Osteoblast (primary cell): ENCODE measurements at regions not wholly inside any gene's neighbourhood (a gene's known extent, or its start where the extent isn't known, plus 50 kb on each side); places are given as distances from the start of the nearest gene placed in this dataset.

Experiments
- DNase-seq: peaks from one replicate; pipeline ENCODE4 v3.0.0; 2011; ENCODE audit warnings: low spot score, mixed read lengths; ENCODE audit not compliant: insufficient read length; ENCODE audit errors: missing footprints
- H2AFZ ChIP-seq: 2 replicates; pipeline ENCODE4 v1.6.0; 2011; ENCODE audit warnings: mild to moderate bottlenecking, low read length
- H3K27ac ChIP-seq: 2 replicates; pipeline ENCODE4 v1.5.1; 2011; ENCODE audit warnings: mild to moderate bottlenecking, low read depth, low read length, moderate library complexity
- H3K27me3 ChIP-seq: 2 replicates; pipeline ENCODE4 v1.6.0; 2012; ENCODE audit warnings: mild to moderate bottlenecking, control low read depth, inconsistent platforms, low read length, moderate library complexity; ENCODE audit not compliant: insufficient read depth
- H3K36me3 ChIP-seq: 2 replicates; pipeline ENCODE4 v1.5.1; 2011; ENCODE audit warnings: mild to moderate bottlenecking, low read length, control low read depth, moderate library complexity; ENCODE audit not compliant: insufficient read depth
- H3K4me1 ChIP-seq: 2 replicates; pipeline ENCODE4 v1.5.1; 2011; ENCODE audit warnings: mild to moderate bottlenecking, low read length, control low read depth, moderate library complexity; ENCODE audit not compliant: insufficient read depth
- H3K4me2 ChIP-seq: 2 replicates; pipeline ENCODE4 v1.6.0; 2011; ENCODE audit warnings: mild to moderate bottlenecking, low read length; ENCODE audit not compliant: insufficient read depth
- H3K4me3 ChIP-seq: fragments of 200-600 bp; sonication (generic); 3 replicates; pipeline ENCODE4 v1.5.1; 2012; ENCODE audit warnings: mild to moderate bottlenecking, low read length, inconsistent platforms; ENCODE audit not compliant: insufficient read depth
- H3K79me2 ChIP-seq: 2 replicates; pipeline ENCODE4 v1.6.0; 2012; ENCODE audit warnings: mild to moderate bottlenecking, low read length, control low read depth, inconsistent platforms; ENCODE audit not compliant: insufficient read depth
- H3K9me3 ChIP-seq: 2 replicates; pipeline ENCODE4 v1.5.1; 2011; ENCODE audit warnings: low read depth, low read length, control low read depth
- H4K20me1 ChIP-seq: 2 replicates; pipeline ENCODE4 v1.6.0; 2012; ENCODE audit warnings: mild to moderate bottlenecking, low read length, control low read depth; ENCODE audit not compliant: insufficient read depth
- CTCF ChIP-seq: IDR thresholded peaks from 2 replicates; pipeline ENCODE4 v1.5.1; 2011; ENCODE audit warnings: mild to moderate bottlenecking, low read depth, low read length, moderate library complexity; ENCODE audit errors: extremely low read depth

- no peak overlapping the region for H2AFZ ChIP-seq
- DNase-seq: no peak
- no peaks in the 10 kb centered on the region for H3K36me3 ChIP-seq
- no peaks in the 10 kb centered on the region for H3K4me1 ChIP-seq
- H3K4me2 ChIP-seq: no peak overlapping the region
- no peaks in the 10 kb centered on the region for H3K27me3 ChIP-seq
- TF ChIP-seq CTCF: no peak
- H3K79me2 ChIP-seq: no peaks in the 10 kb centered on the region
- H3K27ac ChIP-seq: no peak overlapping the region
- H3K9me3 ChIP-seq: no peaks in the 10 kb centered on the region
- no peaks in the 10 kb centered on the region for H4K20me1 ChIP-seq
- no peak overlapping the region for H3K4me3 ChIP-seq
Measured at GRCh38 chr9:80426992-80427391, 855.2 kb downstream of the TLE4 start.

GRCh38 chr9:80417211-80417773 is 845.5 kb downstream of the TLE4 start:
- Histone ChIP-seq H3K4me3 (no peak overlapping the region), H2AFZ (no peak overlapping the region), H3K27me3 (no peaks in the 10 kb centered on the region), H3K27ac (no peak overlapping the region), H3K4me1 (no peaks in the 10 kb centered on the region), H3K9me3 (peaks cover 2% of the 10 kb centered on the region), H3K4me2 (no peak overlapping the region), H3K79me2 (no peaks in the 10 kb centered on the region), H4K20me1 (no peaks in the 10 kb centered on the region), H3K36me3 (no peaks in the 10 kb centered on the region)
- no peak for TF ChIP-seq CTCF
- DNase-seq: no peak

GRCh38 chr9:80410106-80410505 is 838.3 kb downstream of the TLE4 start:
- H4K20me1 ChIP-seq: no peaks in the 10 kb centered on the region
- H3K4me2 ChIP-seq: no peak overlapping the region
- no peaks in the 10 kb centered on the region for H3K9me3 ChIP-seq
- no peaks in the 10 kb centered on the region for H3K4me1 ChIP-seq
- no peak overlapping the region for H3K27ac ChIP-seq
- DNase-seq: no peak
- H3K4me3 ChIP-seq: no peak overlapping the region
- no peak for TF ChIP-seq CTCF
- no peak overlapping the region for H2AFZ ChIP-seq
- H3K36me3 ChIP-seq: no peaks in the 10 kb centered on the region
- H3K79me2 ChIP-seq: no peaks in the 10 kb centered on the region
- H3K27me3 ChIP-seq: no peaks in the 10 kb centered on the region

GRCh38 chr9:80407220-80407619 is 835.5 kb downstream of the TLE4 start:
- no peak for DNase-seq
- no peaks in the 10 kb centered on the region for H4K20me1 ChIP-seq
- no peaks in the 10 kb centered on the region for H3K79me2 ChIP-seq
- no peaks in the 10 kb centered on the region for H3K36me3 ChIP-seq
- H3K9me3 ChIP-seq: no peaks in the 10 kb centered on the region
- no peak overlapping the region for H3K27ac ChIP-seq
- no peaks in the 10 kb centered on the region for H3K27me3 ChIP-seq
- no peak overlapping the region for H3K4me3 ChIP-seq
- H3K4me2 ChIP-seq: no peak overlapping the region
- no peaks in the 10 kb centered on the region for H3K4me1 ChIP-seq
- H2AFZ ChIP-seq: no peak overlapping the region
- TF ChIP-seq CTCF: no peak
